Tibial nerve (tissue), 4 donors: ENCODE measurements at regions not wholly inside any gene's neighbourhood (a gene's known extent, or its start where the extent isn't known, plus 50 kb on each side); places are given as distances from the start of the nearest gene placed in this dataset.

Source experiments
- CTCF ChIP-seq, 5 experiments: fragments of 200-600 bp in 3 of 5; fragments of 450-650 bp in 2 of 5; sonication (generic) in 3 of 5; IDR thresholded peaks; one replicate each; pipeline ENCODE4 v1.5.1; 2016 to 2019; ENCODE audit warnings: antibody characterized with exemption in 5 of 5, mild to moderate bottlenecking in 3 of 5, moderate library complexity in 2 of 5
- EP300 ChIP-seq, 2 donors: sonication (generic); formaldehyde crosslinking; IDR thresholded peaks; one replicate each; pipeline ENCODE4 v1.6.1; 2017; ENCODE audit warnings: antibody characterized with exemption in 2 of 2, mild to moderate bottlenecking in 1 of 2

DNA sequence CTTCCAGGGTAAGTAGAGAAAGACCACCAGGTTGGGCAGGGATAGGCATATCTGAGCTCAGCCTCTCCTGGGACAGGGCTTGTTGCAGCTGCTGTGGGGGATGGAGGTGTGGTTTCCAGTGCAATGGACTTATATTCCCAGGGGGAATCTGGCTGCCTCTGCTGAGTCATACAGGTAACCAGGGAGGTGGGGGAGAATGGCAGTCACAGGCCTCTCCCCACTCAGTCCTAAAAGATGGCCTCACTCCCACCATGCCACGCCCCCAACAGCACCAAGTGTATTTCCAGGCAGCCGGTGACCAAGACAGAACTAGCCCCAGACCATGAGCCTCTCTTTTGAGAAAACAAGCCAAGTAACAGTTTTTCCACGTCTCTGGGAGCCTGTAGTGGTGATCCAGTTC is 1240.7 kb downstream of the BRINP3 start:
- TF ChIP-seq CTCF (IDR thresholded peaks at IDR 0.05) (no peak), EP300 (IDR thresholded peaks at IDR 0.05) (no peak)
